Retinal pigment epithelial cell (primary cell): ENCODE measurements at regions not wholly inside any gene's neighbourhood (a gene's known extent, or its start where the extent isn't known, plus 50 kb on each side); places are given as distances from the start of the nearest gene placed in this dataset.

Experiments used
- DNase-seq: peaks from one replicate; pipeline ENCODE4 v3.0.0-alpha.2; 2010; ENCODE audit warnings: low read depth
- H3K4me3 ChIP-seq: 2 replicates; pipeline ENCODE4 v1.5.1; 2011; ENCODE audit warnings: mild to moderate bottlenecking, low read length, control low read depth, moderate library complexity
- CTCF ChIP-seq: conservative IDR thresholded peaks from 2 replicates; pipeline ENCODE4 v1.5.1; 2011; ENCODE audit warnings: low read depth, low read length, control low read depth, inconsistent platforms

DNA sequence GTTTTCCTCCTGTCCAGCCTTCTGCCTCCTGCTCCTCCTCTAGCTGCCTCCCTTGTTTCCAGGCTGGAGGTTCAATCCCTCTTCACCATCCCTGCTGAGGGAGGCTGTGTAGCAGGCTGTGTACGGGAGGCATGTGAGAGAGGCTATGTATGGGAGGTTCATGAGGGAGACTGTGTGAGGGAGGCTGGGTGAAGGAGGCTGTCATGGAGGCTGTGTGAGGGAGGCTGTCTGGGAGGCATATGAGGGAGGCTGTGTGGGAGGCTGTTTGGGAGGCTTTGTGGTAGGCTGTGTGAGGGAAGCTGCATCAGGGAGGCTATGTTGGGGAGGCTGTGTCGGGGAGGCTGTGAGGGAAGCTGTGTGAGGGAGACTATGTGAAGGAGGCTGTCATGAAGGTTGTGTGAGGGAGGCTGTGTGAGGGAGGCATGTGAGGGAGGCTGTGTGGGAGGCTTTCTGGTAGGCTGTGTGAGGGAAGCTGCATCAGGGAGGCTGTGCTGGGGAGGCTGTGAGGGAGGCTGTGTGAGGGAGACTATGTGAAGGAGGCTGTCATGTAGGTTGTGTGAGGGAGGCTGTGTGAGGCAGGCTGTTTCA, 123.7 kb upstream of the RNF32 start:
- DNase-seq, result no peak
- TF ChIP-seq CTCF, result no peak
- H3K4me3 ChIP-seq, result no peak overlapping the region

GRCh38 chr7:156515911-156516790, 124.4 kb upstream of the RNF32 start:
- no peak for DNase-seq
- no peak overlapping the region for H3K4me3 ChIP-seq
- no peak for TF ChIP-seq CTCF

- DNase-seq, result no peak
- H3K4me3 ChIP-seq, result no peak overlapping the region
- TF ChIP-seq CTCF, result no peak
Measured at GRCh38 chr7:156514851-156515250, 125.7 kb upstream of the RNF32 start.

- no peak overlapping the region for H3K4me3 ChIP-seq
- TF ChIP-seq CTCF, result no peak
- DNase-seq, result no peak
Measured at GRCh38 chr7:156511426-156511825, 129.1 kb upstream of the RNF32 start.

GRCh38 chr7:156510966-156511365, 129.6 kb upstream of the RNF32 start:
- no peak for TF ChIP-seq CTCF
- H3K4me3 ChIP-seq, result no peak overlapping the region
- no peak for DNase-seq

DNA sequence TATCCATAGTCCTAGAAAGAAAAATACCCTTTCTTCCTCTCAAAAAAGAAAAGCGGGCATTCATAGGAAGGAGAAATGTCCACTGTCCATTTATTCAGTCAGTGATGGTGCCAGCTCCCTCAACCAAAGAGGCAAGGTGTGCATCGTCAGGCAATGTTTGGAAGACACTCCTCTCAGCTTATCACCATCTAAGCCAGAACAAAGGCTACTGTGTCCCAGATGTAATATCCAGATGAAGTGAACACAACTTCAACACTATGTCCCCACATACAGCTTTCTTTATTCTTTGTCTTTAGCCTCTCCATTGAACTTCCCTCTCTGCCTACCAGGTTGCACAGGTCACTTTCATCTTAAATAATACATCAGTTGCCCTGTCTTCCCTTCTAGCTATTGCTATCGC, 131.4 kb upstream of the RNF32 start:
- no peak for DNase-seq
- H3K4me3 ChIP-seq, result no peak overlapping the region
- TF ChIP-seq CTCF, result no peak

- no peak for TF ChIP-seq CTCF
- no peak overlapping the region for H3K4me3 ChIP-seq
- no peak for DNase-seq
Measured at GRCh38 chr7:156505876-156506275, 134.7 kb upstream of the RNF32 start.
